Cardiac septum (tissue), 1 donor: ENCODE measurements at regions not wholly inside any gene's neighbourhood (a gene's known extent, or its start where the extent isn't known, plus 50 kb on each side); places are given as distances from the start of the nearest gene placed in this dataset.

Source experiments
- DNase-seq: peaks from one replicate; pipeline ENCODE4 v3.0.0-alpha.2; 2020; ENCODE audit warnings: low spot score
- intact Hi-C: fragments of 100-400 bp; cut with DNase I; formaldehyde crosslinking; loops from one replicate; pipeline ENCODE4 v1.14.0; 2022
- donor health status: DM: no; HTN: no; CAD: no.

DNA sequence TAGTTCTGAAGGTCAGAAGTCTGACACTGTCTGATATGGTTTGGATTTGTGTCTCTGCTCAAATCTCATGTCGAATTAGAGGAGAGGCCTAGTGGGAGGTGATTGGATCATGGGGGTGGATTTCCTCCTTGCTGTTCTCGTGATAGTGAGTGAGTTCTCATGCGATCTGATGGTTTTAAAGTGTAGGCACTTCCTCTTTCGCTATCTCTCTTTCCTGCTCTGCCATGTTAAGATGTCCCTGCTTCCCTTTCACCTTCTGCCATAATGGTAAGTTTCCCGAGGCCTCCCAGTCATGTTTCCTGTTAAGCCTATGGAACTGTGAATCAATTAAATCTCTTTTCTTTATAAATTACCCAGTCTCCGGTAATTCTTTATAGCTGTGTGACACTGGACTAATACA, 84.1 kb upstream of the TMTC1 start:
- intact Hi-C loops: no loop called here
- DNase-seq: no peak

DNA sequence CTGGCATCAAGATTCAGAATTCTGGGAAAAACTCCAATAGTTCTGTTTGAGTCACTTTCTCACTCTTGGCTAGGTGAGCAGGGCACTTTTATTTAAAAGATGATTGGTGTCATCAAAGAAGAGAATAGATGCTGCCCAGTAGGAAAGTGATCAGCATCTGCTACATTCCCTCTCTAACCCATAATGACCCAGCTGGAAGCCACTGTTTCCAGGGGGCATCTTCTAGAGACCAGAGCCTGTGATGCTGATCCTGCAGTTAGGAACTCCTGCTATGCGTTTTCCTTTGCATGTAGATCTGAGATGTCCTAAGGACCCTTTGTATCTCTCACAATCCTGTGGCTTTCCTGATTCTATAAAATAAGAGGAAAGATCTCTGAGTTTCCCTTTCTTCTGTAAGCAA, 79.9 kb upstream of the TMTC1 start:
- intact Hi-C loops: no loop called here
- DNase-seq: no peak

DNA sequence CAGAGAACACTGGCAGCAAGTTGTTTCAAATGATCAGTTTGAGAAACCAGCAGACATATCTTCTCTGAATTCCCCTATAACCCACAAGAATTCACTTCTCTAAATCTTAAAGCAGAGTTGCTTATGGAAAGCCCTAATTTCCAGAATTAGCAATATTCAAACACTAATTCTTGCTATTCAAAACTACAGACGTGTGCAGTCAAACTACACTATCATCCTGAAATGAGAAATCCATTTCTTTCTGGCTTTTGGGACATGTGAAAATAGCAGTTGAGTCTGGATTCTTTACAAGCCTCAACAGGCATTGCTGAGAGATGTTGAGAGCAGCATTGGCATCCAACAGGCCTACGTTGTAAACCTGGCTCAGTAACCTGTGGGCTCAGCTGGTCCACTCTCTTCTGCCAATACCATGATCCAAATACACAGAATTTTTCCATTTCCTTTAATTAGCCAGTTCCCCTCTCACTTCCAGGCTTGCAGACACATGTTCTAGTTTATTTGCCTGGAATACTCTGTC, 74.6 kb upstream of the TMTC1 start:
- intact Hi-C loops: no loop called here
- DNase-seq: no peak

DNA sequence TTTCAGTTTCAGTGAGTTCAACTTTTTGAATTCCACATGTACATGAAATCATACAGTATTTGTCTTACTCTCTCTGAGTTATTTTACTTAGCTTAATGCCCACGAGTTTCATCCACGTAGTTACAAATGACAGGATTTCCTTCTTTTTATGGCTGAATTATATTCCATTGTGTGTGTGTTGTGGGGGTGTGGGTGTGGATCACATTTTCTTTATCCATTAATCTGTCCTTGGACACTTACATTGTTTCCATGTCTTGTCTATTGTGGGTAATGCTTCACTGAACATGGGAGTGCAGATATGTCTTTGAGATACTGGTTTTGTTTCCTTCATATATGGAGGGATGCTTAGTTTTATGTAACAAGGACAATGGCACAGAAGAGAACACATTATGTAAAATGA, 63.5 kb upstream of the TMTC1 start:
- no peak for DNase-seq
- intact Hi-C loops: no loop called here

DNA sequence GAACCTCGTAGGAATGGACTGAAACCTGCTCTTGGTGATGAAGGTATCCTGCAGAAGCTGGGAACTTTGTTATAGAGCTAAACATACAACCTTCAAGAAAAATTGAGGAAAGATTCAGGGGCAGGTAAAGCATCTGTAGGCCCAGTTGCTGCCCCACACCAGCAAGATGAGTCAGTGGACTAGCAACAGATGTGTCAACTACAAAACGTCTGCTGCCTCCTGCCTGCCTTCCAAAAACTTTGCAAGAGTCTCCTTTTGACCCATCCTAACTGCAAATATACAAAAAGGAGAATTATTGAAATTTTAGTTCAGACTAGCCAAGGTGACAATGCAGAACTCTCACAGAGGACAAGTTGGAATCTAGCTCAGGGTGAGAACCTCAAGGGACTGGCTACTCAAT, 60.9 kb upstream of the TMTC1 start:
- intact Hi-C loops: no loop called here
- no peak for DNase-seq

DNA sequence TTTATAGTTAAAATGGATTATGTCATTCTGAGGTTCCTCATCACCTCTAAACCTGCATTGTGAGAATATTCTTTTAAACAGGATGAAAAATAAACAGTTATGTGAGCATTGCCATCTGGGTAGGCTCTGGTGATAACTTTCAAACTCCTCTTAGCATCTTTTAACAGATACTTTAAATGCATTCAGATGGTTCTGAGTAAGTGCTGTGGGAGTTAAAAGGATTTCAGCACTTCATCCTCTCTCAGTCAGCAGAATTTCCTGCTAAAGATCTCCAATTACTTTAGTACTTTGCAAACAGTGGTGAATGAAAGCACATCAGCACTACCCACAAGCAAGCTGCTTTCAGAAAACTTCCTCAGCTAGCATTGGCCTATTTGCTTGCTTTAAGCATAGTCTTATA, 59.3 kb upstream of the TMTC1 start:
- intact Hi-C loops: no loop called here
- no peak for DNase-seq

DNA sequence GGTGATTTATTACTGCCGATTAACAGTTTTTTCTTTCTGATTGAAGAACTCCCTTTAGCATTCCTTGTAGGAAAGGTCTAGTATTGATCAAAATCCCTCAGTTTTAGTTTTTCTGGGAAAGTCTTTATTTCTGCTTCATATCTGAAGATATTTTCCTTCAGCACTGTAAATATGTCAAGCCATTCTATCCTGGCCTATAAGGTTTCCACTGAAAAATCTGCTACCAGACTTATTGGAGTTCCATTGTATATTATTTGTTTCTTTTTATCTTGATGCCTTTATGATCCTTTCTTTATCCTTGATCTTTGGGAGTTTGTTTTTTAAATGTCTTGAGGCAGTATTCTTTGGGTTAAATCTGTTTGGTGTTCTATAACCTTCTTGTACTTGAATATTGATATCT, 55.0 kb upstream of the TMTC1 start:
- DNase-seq: no peak
- intact Hi-C loops: no loop called here
